Pulmonary artery endothelial cell (primary cell): ENCODE measurements at regions not wholly inside any gene's neighbourhood (a gene's known extent, or its start where the extent isn't known, plus 50 kb on each side); places are given as distances from the start of the nearest gene placed in this dataset.
A peak's percentile ranks its signal among the peaks of the same experiment; 100 is the strongest.

Source experiments
- DNase-seq: peaks from one replicate; pipeline ENCODE4 v3.0.0-alpha.2; 2011; ENCODE audit warnings: low read depth, low spot score

DNA sequence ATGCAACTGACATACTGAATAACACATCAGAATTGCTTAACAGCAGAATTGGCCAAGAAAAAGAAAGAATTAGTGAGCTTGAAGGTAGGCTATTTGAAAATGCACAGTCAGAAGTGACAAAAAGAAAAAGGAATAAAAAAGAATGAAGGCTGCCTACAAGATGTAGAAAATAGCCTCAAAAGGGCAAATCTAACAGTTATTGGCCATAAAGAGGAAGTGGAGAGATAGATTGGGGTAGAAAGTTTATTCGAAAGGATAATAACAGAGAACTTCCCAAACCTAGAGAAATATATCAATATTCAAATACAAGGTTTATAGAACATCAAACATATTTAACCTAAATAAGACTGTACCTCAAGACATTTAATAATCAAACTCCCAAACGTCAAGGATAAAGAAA lies 67.5 kb downstream of the ATP6V1G3 start:
- no peak for DNase-seq

DNA sequence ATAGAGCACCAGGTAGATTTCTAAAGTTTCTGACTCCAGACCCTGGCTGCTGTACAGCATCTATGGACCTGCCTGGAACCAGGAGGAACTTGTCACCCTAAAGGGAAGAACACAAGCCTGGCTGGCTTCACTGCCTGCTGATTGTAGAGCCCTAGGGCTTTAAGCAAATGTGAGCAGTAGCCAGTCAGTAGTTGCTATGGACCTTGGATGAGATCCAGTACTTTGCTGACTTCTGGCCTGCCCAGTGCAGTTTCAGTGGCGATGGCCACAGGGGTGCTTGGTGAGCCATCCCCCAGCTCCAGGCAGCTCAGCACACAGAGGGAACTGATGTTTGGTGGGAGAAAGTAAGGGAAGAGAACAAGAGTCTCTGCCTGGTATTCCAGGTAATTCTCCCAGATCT lies 68.4 kb downstream of the ATP6V1G3 start:
- DNase-seq: no peak

DNA sequence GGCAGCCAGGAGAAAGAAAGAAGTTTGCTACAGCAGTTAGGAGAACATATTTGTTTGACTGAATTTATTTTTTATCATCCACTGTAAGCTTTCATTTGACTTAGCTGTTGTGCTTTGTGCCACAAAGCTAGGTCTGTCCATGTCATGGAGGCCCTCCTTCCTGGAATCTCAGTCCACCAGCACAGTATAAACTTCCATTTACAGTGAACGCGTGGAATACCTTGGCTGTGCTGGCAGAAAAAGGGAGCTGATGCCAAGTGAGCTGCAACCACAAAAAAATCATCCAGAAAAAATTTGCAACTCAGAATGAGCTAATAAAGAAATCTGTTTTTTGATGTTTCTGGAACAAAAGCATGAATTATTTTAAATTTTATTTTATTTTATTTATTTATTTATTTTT lies 72.6 kb downstream of the ATP6V1G3 start:
- no peak for DNase-seq

- DNase-seq: no peak
These were observed 73.1 kb downstream of the ATP6V1G3 start for GRCh38 chr1:198467342-198467741.

DNA sequence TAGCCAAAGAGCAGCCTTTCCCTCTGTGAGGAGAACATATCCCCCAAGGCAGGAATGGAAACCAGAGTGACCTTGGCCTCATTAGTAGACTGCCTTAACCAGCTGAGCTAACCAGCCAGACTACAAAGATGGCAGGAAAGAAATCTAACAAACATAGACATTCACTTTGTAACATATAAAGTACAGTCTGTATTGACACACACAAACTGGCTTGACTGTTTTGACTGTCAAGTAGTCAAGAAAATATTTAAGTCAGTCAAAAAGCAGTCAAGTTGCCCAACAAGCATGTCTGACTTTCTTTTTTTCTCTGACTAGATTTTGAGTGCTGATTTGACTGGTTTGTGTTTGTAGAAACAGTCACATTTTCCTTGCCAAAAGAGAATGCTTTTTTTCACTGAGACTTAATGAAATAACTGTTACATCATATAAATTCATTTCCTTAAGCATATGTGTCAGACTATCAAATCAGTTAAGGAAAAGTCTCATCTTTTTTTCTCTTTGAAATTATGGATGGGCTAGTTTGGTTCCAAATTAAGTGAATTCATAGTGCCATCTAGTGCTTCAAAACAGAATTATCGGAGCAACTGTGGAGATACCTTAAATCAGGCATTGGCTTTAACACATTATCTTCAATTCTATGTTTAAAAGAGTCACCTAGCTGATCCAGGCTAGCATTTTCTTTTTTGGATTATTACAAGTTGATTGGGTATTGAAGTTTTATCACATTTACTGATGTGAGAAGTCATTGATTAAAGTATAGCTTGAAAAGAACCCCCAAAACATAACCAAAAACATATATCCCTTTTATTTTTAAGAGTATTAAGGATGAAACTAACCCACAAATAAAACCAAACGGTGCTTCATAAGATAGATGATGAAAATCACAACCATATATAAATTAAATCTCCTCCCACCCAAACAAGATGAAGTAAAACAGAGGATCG lies 75.0 kb downstream of the ATP6V1G3 start:
- no peak for DNase-seq

DNA sequence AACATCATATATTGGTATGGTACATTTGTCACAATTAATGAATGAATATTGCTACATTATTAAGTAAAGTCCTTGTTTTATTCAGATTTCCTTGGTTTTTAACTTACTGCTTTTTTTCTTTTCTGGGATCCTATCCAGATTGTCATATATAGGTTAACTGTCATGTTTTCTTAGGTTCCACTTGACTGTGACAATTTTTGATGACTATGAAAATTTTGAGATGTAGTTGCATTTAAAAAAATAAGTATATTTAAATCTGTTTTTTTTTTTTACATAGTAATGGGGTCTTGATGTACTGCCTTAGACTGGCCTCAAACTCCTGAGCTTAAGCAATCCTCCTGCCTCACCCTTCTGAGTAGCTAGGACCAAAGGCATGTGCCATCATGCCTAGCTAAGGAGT lies 76.8 kb downstream of the ATP6V1G3 start:
- no peak for DNase-seq

DNA sequence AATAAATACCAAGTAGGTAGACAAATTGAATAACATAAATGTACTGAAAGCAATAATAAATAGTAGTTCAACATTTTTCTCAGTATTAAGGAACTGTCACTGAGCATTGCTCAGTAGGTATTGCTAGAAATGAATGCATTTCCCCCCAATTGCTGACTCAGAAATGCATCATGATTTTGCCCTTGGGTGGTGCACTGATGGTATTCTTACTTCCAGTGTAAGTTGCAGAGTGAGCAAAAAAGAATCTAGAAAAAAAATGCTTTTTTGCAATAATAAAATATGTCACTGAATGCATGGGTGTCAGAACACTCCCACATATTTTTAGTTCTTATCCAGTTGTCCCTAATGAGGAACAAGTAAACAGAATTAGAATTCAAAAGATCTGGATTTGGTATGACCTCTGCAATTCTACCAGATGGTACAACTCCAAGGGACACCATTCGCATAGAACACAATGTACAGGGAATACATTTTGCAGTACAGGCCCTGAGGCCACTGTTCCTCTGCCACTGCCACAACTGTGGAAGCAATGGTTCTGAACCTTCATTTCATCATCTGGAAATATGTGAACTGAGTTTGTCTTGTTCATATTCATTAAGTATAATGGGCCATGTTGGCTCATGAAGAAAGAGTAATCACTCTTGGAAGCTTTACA lies 78.0 kb downstream of the ATP6V1G3 start:
- DNase-seq: no peak

GRCh38 chr1:198455966-198456365 lies 84.5 kb downstream of the ATP6V1G3 start:
- DNase-seq: no peak

DNA sequence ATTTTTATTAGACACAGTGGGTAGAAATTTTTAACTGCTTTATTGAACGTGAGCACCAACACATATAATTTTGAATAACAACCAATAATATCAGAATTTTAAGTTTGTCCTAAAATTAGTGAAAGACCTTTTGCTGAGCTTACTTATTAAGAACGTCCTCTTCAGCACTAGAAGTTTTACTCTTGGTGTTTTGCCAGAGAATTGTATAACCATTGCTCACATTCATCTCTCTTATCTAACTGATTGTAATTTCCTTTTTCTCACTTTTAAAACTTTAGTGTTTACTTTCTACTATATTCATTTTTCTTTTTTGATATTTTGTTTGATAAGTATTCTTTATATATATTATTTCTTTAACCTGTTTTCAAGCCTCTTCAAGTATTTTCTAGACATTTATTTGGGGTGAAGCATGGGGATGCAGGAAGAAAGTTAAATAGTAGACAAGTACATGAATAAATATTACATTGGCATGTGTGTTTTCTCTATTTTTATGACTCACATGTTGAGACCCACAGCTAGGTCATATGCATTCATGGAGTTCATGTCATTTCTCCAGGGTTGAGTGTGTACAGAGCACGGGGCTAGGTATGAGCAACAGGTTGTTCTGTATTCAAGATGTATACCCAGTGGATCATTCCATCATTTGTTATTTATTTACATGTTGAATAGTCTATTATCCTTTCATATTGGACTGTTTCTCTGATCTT lies 90.6 kb downstream of the ATP6V1G3 start:
- no peak for DNase-seq

DNA sequence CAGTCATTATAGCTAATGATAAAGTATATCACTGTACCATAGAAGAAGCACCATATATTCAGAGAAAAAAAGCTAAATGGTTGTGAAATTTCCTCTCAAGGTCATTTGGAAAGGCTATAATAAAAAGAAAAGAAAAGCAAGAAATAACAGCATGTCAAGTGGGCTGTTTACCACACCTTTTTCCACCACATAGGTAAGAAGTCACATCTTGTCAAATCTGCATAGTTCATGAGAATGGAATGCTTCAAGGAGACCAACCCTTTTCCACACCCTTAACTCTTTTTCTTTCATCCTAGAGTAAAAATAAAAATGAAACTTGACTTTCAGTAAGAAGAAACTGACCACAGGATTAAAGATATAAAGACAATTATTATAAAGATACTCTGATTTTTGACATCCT lies 91.2 kb downstream of the ATP6V1G3 start:
- DNase-seq: no peak

DNA sequence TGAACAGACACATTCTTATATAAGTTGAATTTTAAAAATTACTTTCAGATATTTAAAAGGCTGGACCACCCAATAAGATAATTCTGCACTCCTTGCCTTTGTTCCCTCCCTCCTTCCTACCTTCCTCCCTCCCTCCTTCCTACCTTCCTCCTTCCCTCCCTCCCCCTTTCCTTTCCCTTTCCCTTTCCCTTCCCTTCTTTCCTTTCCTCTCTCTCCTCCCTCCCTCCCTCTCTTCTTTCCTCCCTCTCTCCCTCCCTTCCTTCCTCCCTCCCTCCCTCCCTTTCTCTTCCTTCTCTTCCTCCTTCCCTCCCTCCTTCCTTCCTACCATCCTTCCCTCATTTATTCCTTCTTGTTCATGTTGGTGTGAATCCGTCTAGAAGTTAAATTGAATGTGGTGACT lies 93.0 kb downstream of the ATP6V1G3 start:
- no peak for DNase-seq

GRCh38 chr1:198445872-198446271 lies 94.6 kb downstream of the ATP6V1G3 start:
- DNase-seq: no peak

DNA sequence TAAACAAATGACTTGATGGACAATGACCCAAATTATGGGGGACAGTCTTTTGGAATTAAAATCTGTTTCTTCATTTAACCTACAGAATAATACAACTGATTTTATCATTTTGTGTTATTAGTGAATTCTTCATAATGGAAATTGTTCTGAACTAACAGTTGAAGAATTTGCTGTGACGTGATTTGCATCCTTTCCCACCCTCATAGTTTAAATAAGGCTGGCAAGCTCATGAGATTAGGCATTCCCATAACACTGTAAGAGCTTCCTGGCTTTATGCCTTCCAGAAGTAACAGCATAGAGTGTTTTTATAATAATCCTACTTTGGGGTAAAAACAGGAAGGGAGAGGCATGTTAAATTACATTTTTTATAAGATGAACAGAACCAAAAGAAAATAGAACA lies 95.7 kb downstream of the ATP6V1G3 start:
- peak; percentile 94 for DNase-seq

GRCh38 chr1:198443365-198444233 lies 96.9 kb downstream of the ATP6V1G3 start:
- peak; percentile 92 for DNase-seq

- DNase-seq: no peak
These were observed 99.6 kb downstream of the ATP6V1G3 start for GRCh38 chr1:198440842-198441241.

DNA sequence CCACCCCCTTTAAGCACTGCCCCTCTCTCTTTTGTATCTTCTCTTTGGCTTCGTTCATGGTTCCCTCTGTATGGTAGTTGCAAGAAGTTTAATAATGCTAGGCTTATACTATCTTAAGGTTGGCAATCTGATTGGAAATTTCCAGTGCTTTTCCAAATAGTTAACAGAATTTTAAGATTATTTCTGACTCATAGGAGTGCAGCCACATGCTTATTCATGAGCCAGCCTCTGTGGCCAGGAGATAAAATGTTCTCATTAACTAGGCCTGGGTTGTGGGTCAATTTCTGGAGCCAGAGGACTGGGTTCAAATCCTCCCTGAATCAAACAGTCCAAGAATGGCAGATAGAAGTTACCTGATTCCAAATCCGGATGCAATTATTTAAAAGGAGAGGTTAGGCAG lies 103.1 kb downstream of the ATP6V1G3 start:
- DNase-seq: no peak

GRCh38 chr1:198436276-198436675 lies 104.2 kb downstream of the ATP6V1G3 start:
- DNase-seq: no peak

DNA sequence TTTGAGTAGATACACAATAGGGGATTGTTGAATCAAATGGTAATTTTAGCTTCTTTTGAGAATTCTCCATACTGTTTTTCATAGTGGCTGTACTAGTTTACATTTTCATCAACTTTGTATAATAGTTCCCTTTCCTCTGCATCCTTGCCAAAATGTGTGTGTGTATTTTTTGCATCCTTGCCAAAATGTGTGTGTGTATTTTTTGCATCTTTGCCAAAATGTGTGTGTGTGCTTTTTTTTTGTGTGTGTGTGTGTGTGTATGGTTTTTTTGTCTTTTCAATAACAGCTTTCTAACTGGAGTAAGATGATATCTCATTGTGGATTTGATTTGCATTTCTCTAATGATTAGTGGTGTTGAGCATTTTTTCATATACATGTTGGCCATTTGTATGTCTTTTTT lies 105.4 kb downstream of the ATP6V1G3 start:
- no peak for DNase-seq

DNA sequence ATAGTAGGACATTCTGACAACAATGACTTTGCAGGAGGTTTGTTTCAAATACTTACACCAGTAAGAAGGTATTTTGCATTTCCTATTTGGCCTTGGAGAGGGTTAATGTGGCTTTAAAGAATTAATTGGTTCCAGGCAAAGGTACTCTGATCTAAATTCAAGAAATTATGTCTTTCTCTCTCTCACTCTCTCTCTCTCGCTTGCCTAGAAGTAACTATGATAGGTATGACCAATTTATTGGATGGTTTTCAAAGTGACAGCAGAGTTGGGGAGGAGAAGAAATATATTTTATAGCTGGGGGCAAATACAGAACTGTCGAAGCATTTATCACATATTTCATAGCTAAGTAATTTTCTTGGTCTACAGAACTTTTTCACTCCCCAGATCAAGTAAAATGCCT lies 116.0 kb downstream of the ATP6V1G3 start:
- no peak for DNase-seq

- no peak for DNase-seq
These were observed 116.8 kb downstream of the ATP6V1G3 start for GRCh38 chr1:198423673-198424072.

DNA sequence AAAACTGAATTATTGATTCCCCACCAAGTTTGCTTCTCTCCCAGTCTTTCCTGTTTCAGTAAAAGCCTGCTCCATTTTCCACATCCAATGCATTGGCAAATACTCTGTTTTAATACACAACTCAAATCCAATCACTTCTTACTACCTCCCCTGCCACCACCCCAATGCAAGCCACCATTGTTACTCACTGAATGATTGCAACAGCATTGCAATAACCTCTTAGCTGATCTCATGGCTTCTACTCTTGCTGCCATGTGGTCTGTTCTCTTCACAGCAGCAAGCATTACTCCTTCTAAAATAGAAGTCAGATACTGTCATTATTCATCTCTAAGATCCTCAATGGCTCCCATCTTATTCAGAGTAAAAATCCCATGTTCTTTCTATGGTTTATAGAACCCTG lies 123.4 kb downstream of the ATP6V1G3 start:
- no peak for DNase-seq
